ENCODE measurements at regions not wholly inside any gene's neighbourhood (a gene's known extent, or its start where the extent isn't known, plus 50 kb on each side); places are given as distances from the start of the nearest gene placed in this dataset.
"Not testable (repeated sequence)": the region's sequence is repeated elsewhere in the genome, so short reads cannot be mapped to it uniquely, and the experiment has no call there.

DNA sequence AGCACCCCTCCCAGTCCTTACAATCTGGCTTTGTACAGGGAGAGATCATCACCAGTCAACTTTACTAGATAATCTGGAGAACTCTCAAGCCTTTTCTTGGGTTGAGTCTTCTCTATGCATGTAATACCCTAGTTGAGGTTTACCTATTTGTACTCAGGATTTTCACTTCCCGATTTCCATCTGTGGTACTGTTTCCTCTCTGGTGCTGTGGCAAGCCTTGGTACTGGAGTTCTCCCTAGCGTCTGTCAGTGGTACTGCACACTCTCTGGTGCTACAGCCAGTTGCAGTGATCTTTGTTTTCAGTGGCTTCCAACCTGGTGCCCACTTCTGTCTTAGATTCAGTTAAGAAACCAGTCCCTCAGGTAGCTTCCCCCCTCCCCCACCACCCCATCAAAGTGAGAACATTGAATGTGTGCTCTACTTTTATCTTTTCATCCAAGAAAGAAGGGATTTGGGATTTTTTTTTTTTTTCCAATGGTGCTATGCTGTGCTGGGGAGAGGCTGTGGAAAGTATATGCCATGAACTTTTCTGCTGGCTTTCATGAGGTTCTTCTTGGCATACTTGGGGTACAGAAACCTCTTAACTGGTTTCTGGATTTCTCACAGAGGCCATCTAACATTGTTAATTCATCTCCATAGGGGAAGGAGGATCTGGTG is 69.4 kb upstream of the EVL start:
- peak; percentile 14 for DNase-seq (ENCODE audit: low read depth)

DNA sequence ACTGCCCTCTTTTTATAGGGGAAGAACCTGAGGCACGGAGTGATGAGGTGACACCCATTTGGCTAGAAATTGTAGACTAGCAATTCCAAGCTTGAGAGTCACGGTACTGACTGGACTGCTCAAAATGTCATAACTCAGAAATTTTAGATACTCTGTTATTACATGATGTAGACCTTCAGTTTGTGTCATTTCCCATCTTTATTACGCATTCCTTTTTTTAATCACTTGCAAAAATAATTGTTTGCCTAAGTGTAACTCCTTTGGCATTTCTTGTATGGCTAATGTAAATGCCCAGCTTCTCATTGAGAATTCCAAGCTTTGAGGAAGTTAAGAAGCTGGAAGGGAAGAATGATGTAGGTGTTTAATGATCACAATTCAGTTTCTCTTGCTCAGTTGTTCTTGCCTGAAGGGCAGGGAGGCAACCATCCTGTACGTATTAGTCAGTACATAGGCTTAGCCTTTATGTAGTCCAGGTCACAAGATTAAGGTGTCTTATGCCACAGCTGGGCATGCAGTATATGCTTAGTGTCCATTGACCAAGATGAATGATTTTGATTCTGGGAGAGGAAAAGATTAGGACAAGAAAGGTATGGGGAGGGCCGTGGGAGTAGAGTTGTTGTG is 68.2 kb upstream of the EVL start:
- no peak for DNase-seq (ENCODE audit: low read depth)

GRCh38 chr14:100000398-100000797 is 64.8 kb upstream of the EVL start:
- not testable (repeated sequence) for DNase-seq (ENCODE audit: low read depth)

GRCh38 chr14:100004392-100004791 is 60.8 kb upstream of the EVL start:
- DNase-seq (ENCODE audit: low read depth): no peak

DNA sequence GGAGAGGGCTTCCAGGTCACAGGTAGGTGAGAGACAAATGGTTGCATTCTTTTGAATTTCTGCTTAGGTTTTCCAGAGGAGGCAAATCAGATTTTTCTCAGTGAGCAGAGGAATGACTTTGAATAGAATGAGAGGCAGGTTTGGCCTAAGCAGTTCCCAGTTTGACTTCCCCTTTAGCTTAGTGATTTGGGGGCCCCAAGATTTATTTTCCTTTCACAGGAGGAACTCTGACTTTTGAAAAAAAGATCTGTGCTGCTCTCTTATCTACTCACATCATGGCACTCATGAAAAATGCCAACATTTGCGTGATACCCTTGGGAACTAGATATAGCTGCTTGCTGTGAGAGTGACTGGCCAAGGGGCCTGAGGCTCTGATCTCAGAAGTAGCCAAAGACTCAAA is 58.0 kb upstream of the EVL start:
- DNase-seq (ENCODE audit: low read depth): no peak

DNA sequence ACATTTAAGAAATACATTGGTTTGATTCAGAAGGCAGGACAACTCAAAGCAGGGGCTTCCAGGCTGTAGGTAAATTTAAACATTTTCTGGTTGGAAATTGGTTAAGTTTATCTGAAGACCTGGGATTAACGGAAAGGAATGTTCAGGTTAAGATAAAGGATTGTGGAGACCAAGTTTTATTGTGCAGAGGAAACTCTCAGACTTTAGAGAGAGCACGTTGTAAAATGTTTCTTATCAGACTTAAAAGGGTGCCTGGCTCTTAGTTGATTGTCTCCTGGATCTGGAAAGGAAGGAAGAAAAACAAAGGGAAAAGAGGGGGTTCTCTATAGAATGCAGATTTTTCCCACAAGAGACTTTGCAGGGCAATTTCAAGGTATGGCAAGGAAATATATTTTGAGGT is 55.4 kb upstream of the EVL start:
- not testable (repeated sequence) for DNase-seq (ENCODE audit: low read depth)

- no peak for DNase-seq (ENCODE audit: low read depth)
Observed at GRCh38 chr14:100010679-100011078, 54.5 kb upstream of the EVL start.

- DNase-seq (ENCODE audit: low read depth): no peak
Observed at GRCh38 chr14:100011628-100012325, 53.4 kb upstream of the EVL start.

GRCh38 chr14:100012478-100013327 is 52.5 kb upstream of the EVL start:
- no peak for DNase-seq (ENCODE audit: low read depth)

DNA sequence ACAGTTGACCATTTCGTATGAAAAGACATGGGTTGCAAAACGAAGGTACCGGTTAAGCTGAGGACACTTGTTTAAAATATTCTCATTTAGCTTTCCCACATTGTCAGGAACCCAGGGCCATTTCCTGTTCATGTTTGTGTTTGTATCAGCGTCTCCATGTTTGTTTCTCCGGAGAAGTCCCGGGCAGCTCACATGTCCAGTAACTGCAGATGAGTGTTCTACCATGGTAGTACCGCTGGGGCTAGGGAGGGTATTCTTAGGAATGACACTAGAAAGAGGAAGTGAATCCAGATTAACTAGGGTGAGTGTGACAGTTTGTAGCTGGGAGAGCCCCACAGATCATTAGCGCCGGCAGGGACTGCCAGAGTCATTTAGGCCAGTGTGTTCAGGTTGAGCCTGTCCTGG is 50.0 kb upstream of the EVL start:
- no peak for DNase-seq (ENCODE audit: low read depth)

All from T-helper 22 cell (primary cell).